Pulmonary artery endothelial cell (primary cell): ENCODE measurements at regions not wholly inside any gene's neighbourhood (a gene's known extent, or its start where the extent isn't known, plus 50 kb on each side); places are given as distances from the start of the nearest gene placed in this dataset.
"Not testable (repeated sequence)": the region's sequence is repeated elsewhere in the genome, so short reads cannot be mapped to it uniquely, and the experiment has no call there.

Experiments
- DNase-seq: peaks from one replicate; pipeline ENCODE4 v3.0.0-alpha.2; 2011; ENCODE audit warnings: low read depth, low spot score

DNA sequence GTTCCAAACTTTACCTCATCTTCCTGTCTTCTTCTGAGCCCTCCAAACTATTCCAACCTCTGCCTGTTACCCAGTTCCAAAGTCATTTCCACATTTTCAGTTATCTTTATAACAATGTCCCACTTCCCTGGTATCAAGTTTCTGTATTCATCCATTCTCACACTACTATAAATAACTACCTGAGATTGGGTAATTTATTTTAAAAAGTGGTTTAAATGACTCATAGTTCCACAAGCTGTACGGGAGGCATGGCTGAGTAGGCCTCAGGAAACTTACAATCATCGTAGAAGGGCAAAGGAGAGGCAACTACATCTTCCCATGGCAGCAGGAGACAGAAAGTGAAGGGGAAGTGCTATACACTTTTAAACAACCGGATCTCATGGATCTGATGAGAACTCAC is 428.5 kb upstream of the RGS18 start:
- DNase-seq, result no peak

DNA sequence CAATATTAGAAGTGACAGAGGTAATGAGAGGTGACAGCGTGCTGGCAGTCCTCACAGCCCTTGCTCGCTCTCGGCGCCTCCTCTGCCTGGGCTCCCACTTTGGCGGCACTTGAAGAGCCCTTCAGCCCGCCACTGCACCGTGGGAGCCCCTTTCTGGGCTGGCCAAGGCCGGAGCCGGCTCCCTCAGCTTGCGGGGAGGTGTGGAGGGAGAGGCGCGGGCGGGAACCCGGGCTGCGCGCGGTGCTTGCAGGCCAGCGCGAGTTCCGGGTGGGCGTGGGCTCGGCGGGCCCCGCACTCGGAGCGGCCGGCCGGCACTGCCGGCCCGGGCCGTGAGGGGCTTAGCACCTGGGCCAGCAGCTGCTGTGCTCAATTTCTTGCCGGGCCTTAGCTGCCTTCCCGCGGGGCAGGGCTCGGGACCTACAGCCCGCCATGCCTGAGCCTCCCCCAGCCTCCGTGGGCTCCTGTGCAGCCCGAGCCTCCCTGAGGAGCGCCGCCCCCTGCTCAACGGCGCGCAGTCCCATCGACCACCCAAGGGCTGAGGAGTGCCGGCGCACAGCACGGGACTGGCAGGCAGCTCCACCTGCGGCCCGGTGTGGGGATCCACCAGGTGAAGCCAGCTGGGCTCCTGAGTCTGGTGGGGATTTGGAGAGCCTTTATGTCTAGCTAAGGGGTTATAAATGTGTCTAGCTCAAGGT is 426.5 kb upstream of the RGS18 start:
- not testable (repeated sequence) for DNase-seq

DNA sequence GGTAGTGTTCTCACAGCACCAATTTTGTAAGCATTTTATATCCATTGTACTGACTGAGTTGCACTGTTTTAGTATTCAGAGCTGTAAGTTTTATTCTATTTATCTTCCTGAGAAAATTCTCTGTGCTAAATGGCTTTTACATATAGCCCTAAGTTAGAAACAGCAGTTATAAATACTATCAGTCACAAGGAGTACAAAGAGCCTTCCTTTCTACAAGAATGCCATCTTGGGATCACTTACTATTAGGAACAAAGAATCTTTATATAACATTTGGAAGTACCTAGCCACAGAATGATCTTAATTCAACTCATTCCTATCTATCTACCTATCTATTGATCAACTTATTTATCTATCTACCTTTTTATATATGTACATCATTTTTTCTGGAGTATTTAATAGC is 423.9 kb upstream of the RGS18 start:
- no peak for DNase-seq

DNA sequence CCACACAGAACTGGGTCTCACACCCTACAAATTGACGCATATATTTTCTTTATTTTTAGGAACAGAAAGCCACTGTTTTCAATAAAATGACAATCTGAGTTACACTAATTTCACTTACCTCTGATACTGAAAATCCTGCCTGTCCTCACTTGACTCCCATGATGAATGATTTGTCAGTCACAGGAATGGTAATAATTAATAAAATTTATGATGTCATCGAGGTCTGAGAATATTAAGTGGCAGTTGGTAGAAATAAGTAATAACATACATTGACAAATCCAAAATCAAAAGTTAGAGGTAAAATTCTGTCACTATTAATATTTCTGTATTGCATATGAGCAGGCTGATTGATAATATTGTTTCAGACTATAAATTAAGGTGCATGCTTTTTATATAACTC is 418.7 kb upstream of the RGS18 start:
- DNase-seq, result no peak

DNA sequence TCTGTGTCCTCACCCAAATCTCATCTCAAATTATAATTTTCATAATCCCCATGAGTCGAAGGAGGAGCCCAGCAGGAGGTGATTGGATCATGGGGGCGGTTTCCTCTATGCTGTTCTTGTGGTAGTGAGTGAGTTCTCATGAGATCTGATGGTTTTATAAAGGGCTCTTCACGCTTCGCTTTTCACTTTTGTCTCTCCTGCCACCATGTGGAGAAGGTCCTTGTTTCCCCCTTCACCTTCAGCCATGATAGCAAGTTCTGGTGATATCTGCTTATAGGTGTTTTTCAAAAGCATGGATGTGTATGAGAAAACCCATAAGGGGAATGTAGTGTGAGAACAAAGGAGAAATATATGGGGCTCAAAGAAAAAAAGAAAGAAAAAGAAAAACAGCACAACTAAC is 405.9 kb upstream of the RGS18 start:
- DNase-seq, result no peak

DNA sequence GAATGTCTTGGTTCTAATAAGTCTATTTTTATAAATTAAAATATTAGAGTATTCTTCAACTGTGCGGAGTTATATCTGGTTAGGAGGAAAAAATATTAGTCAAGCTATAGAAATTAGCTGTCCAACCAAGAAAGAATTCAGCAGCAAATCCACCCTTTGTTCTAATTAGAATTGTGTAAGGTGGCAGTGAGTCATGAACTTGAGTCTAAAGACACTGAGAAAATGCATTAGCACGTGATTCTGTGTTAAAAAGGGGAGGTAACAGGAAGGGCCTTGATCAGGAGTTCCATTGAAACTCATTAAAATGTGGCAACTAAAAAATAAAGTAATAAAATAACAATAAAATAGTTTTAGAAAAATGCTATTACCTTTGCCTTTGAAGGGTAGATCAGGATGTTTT is 398.2 kb upstream of the RGS18 start:
- no peak for DNase-seq

DNA sequence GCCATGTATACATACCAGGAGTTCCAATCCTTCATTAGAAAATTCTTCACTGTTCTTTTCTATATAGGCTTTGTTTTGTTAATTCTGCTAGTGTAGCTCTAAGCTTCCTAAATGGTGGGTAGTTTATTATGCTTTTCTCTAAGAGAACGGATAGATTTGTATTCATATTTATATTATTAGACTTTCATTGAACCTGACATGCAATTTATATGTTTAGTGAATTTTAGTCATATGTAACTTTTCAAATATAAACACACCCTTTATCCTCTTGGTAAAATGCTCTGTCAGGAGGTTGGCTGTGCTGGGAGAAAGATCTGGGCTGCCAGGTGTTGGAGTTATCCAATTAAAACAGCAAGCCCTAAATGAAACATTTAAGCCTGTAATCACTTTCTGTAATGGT is 369.7 kb upstream of the RGS18 start:
- no peak for DNase-seq

DNA sequence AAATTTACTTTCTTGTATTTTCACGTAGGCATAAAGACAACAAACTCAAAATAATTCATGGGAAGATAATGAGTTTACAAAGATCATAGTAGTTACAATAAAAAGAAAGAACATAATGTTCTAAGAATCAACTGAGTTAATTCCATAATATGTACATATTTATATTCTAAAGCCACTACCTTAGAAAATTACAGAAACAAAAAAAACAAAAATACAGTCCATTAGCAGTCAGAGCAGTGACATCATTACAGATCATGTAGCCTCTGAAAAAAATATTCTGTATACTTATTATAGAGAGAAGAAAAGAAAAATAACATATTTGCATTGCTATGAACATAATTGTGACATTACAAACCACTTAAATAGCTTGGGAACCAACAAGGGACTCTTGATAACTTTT is 360.1 kb upstream of the RGS18 start:
- no peak for DNase-seq

DNA sequence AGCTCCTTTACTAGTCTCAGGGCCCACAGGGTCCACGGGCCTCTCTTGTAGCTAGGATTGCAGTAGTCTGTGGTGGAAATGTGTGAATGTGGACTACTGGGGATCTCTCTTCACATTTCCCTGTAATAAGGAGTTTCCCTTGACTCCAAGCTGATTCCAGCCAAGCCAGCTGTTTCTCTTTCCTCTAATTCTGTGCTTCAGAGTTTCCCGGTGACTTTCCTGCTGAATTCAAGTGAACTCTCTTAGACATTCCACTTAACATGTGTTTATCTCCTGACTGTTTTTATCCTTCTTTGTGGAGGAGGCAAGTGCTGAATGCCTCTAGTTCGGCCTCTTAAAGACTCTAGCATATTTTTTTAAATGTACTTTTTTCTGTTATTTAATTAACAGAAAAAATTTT is 354.0 kb upstream of the RGS18 start:
- no peak for DNase-seq

DNA sequence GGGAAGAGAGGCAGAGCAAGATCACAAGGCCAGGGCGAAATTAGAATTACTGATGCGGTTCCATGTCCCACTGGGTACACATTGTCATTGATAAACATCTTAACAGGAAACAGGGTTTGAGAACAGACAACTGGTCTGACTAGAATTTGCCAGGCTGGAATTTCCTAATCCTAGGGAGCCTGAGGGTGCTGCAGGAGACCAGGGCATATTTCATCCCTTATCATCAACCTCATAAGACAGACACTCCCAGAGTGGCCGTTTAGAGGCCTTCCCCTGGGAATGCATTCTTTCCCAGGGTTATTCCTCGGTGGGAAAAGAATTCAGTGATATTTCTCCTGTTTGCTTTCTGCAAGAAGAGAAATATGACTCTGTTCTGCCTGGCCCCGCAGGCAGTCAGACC is 344.7 kb upstream of the RGS18 start:
- not testable (repeated sequence) for DNase-seq

DNA sequence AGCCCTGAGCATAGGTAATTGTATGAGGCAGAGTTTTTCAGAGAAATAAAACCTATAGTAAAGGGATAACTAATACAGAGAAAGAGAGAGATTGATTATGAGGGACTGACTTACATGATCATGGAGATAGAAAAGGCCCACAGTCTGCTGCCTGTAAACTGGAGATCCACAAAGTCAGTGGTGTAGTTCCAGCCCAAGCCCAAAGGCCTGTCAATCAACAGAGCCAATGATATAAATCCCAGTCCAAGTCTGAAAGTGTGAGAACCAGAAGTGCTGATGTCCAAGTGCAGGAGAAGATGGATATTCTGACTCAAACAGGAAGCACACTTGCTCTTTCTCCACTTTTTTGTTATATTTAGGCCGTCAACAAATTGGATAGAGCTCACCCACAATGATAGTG is 340.1 kb upstream of the RGS18 start:
- DNase-seq, result no peak

DNA sequence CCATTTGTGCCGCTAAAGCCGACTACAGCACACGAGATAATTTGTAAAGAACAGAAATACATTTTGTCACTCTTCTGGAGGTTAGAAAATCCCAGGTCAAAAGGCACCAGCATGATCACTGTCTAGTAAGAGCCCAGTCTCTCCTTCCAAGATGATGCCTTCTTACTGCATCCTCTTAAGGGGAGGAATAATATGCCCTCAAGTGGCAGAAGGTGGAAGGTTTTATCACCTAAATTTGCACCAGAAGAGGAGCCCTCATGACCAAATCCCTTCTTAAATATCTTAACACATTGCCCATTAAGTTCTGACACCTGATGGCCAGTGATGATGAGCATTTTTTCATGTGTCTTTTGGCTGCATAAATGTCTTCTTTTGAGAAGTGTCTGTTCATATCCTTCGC is 326.7 kb upstream of the RGS18 start:
- no peak for DNase-seq

DNA sequence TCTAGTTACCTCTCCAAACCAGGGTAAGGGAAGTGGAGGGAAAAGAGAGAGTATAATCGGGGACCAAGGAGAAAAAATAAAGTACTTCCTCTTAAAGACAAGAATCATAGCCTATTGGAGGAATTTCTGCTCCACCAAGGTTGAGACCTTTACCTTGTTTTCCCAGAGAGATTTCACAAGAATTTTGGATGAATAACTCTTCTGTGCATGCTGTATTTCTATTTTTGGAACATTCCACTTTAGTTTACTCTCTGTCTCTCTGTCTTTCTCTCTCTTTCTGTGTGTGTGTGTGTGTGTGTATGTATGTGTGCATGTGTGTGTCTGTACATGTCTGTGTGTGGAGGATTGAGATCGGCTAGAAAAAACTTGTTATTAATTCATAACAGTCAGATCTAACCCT is 318.4 kb upstream of the RGS18 start:
- DNase-seq, result no peak

DNA sequence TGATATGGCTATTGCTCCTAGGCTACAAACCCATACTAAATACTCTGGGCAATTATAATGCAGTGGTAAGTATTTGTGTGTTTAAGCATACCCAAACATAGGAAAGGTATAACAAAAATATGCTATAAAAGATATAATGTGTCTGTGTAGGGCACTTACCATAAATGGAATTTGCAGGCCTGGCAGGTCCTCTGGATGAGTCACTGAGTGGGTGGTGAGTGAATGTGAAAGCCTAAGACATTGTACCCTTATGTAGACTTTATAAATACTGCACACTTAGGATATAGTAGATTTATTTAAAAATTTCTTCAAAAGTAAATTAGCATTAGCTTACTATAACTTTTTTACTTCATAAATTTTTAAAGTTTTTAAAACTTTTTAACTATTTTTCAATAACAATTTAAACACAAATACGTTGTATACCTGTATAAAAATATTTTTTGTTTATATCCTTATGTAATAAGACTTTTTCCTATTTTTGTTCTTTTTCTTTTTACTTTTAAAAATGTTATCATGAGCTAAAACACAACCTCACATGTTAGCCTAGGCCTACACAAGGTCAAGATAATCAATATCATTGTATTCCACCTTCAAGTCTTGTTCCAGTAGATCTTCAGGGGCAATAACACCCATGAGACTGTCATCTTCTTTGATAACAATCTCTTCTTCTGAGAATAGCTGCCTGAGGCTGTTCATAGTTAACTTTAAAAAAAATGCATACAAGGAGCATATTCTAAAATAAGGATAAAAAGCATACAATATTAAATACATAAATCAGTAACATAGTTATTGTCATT is 306.3 kb upstream of the RGS18 start:
- no peak for DNase-seq

DNA sequence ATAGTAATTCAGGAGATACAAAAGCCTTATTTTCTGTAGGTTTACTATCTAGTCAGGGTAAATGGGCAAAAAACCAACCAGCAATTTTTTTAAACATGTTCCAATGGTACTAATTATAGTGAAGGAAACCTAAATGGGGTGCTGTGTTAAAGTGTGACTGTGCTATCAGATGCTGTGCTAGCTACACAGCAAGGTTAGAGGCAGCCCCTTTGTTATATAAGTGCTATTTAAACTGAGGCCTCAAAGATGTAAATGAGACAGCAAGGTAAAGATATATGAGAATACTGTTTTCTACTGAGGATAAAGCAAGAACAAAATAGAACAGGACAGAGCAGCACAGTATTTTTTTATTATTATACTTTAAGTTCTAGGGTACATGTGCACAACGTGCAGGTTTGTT is 305.4 kb upstream of the RGS18 start:
- no peak for DNase-seq

DNA sequence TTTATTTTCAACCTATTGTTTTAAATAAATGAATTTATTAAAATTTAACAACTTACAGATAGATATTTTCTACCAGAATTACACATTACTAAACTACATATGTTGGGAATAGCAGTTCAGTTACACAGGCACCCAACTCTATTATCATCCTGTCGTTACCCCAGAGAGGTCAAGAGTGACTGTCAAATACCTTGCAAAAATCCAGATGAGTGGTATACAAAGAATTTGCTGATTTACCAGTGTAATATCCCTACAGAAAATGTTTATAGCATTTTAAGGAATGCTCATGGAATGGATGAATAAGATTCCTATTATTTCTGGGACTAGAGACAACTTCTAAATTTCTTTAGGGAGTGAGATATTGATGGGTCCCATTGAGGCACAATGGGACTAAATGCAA is 300.7 kb upstream of the RGS18 start:
- no peak for DNase-seq

DNA sequence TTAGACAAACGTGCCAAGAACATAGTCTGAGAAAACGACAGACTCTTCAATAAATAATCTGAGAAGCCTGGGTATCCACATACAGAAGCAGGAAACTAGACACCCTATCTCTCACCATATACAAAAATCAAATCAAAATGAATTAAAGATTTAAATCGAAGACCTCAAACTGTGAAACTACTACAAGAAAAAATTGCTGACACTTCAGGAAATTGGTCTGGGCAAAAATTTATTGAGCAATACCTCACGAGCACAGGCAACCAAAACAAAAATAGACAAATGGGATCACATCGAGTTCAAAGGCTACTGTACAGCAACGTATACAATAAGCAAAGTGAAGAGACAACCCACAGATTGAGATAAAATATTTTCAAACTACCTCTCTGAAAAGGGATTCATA is 292.8 kb upstream of the RGS18 start:
- no peak for DNase-seq

DNA sequence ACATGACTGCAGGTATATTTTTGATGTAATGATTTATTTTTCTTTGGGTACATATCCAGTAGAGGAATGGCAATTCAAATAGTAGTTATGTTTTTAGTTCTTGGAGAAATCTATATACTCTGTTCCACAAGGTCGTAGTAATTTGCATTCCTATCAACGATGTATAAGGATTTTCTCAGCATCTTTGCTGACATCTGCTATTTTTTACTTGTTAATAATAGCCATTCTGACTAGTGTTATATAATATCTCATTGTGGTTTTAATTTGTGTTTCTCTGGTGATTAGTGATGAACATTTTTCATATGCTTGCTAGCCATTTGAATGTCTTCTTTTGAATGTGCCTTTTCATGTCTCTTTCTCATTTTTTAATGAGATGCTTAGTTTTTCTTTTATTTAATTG is 292.1 kb upstream of the RGS18 start:
- DNase-seq, result no peak

DNA sequence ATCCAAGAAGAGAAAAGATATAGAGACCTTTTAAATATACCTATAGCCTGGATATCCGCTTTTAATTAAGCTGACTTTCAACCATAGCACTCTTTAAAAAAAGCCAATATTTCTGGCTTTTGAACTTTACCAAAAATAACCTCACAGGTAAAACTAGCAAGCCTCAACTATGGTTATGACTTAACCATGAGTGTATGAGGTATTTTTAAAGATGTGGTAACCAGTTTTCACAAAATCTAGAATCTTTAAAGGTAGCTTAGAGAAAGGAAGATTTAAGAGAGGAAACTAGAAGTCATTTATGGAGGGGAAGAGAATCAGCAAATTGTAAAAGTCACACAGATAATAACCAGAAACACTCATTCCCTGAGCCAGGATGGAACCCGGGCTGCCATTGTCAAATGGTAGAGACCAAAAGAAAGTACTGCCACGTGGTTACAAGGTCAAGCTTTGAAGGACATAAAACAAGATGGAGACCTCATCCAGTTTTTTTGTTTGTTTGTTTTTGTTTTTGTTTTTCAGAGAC is 288.4 kb upstream of the RGS18 start:
- DNase-seq, result no peak

DNA sequence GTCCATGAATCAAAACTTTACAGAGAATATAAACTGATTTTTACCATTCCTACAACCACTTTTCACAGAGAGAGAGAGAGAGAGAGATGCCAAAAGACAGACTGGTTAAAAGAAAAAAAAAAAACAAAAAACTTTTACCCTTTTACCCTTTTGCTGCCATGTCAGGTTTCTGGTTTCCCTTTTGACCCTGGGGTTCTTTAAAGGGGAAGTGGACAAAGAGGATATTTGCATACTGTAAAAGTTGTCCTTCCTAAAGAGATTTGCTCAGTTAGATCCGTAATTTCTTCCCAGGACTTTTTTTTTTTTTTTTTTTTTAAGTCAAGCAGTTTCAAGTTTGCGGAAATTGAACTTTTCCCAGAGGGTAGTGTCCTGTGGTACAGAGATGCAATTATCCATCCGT is 287.8 kb upstream of the RGS18 start:
- DNase-seq, result no peak

DNA sequence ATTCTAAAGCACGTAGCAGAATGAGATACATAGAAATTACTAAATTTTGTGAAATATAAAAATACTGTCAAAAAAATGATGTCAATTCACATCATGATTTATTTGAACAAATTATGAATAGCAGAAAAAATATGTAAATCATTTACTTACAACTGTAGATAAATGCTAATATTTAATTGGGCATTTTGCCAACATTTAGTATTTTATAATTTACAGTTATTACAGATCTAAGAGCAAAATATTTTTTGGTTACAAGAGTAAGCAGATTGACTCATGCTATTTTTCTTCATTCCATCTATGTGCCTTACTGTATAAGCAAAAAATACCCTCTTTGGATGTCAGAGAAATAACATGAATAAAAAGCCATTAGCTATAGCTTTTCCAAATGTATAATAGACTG is 282.3 kb upstream of the RGS18 start:
- DNase-seq, result no peak

DNA sequence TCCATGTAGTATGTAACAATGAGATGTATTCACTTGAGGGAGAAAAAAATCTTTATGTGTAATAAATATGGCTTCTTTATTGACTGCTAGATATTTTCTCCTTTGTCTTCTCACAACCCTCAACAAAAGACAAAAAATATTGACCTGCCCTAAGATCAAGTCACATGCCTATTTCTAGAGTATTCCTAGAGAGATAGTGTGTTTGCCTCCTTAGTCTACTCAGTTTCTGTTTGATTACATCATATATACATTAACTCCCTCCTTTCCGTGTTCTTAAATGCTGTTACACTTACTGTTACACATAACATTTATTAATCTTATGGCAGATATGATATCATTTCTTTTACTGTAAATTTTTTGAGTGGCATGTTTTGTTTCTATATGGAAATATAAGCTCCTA is 281.6 kb upstream of the RGS18 start:
- DNase-seq, result no peak

DNA sequence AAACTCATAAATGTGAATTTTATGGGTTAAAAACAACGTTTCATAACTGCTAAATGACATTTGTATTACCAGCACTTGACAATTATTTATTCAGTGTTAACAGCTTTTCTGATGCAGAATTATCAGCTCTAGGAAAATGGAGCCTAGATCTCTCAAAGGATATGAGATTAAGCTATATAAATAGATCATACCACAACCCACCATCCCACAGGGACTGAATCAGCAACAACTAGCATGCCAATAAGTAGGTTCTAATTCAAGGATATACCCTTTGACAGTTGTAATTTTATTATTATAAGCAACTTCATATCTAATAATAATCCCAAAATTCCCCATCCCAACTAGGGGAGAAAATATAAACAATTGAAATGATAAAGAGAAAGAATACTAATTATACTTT is 275.4 kb upstream of the RGS18 start:
- DNase-seq, result no peak
